SKM-1 treated with dmso at 0.1 percent for 144 hours (cell line): ENCODE measurements at regions not wholly inside any gene's neighbourhood (a gene's known extent, or its start where the extent isn't known, plus 50 kb on each side); places are given as distances from the start of the nearest gene placed in this dataset.

ENCODE experiments used
- DNase-seq: peaks from one replicate; lab custom pipeline; 2025; ENCODE audit not compliant: unreplicated experiment; lab: John Stamatoyannopoulos, UW

DNA sequence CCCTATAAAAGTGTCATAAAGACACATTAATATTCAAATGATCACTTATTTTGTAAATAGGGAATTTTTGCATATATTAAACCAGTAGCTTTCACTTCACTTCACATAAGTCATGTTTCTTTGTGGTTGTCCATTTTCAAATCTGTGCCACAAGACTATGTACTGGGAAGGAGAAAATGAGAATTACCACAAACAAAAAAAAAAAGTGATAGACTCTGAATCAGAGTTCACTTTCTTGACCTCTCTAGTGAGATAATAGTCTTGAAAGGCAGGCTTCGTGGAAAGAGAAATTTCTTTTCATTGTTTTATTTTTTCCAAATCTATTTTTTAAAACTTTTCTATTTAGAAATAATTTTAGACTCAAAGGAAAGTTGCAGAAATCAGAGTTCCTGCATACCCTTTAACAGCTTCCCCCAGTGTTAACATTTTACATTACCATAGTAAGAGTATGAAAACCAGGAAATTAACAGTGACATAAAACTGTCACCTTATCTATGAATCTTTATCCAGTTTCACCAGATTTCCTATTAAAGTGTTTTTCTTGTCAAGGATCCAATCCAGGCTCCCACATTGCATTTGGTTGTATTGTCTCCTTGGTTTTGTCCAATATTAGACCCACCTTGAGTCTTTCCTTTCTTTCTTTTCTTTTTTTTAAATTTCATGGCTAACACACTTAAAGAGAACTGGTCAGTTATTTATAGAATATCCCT, 215.4 kb upstream of the PGRMC2 start:
- no peak for DNase-seq

GRCh38 chr4:128501239-128501638, 213.6 kb upstream of the PGRMC2 start:
- DNase-seq = no peak

GRCh38 chr4:128488055-128488705, 200.6 kb upstream of the PGRMC2 start:
- no peak for DNase-seq

- no peak for DNase-seq
These were observed 197.3 kb upstream of the PGRMC2 start for GRCh38 chr4:128484896-128485295.

DNA sequence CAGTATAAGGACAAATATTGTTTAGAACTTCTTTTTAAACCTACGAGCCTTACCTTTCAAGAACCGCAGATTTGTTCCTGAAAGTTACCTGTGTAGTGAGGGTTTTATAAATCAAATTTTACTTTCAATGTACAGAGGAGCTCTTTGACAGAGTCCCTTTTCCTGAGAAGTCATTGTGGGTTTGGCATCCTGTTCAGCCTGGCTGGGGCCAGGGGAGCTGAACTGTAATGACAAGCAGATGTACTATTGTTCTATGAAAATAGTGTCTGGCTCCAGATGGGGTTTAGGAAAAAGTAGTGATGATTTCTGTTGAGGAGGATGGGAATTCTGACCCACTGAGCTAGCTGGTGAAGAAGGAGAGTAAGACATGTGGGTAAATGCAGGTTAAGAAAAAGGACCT, 196.2 kb upstream of the PGRMC2 start:
- DNase-seq = no peak

- no peak for DNase-seq
These were observed 195.4 kb upstream of the PGRMC2 start for GRCh38 chr4:128483041-128483440.

DNA sequence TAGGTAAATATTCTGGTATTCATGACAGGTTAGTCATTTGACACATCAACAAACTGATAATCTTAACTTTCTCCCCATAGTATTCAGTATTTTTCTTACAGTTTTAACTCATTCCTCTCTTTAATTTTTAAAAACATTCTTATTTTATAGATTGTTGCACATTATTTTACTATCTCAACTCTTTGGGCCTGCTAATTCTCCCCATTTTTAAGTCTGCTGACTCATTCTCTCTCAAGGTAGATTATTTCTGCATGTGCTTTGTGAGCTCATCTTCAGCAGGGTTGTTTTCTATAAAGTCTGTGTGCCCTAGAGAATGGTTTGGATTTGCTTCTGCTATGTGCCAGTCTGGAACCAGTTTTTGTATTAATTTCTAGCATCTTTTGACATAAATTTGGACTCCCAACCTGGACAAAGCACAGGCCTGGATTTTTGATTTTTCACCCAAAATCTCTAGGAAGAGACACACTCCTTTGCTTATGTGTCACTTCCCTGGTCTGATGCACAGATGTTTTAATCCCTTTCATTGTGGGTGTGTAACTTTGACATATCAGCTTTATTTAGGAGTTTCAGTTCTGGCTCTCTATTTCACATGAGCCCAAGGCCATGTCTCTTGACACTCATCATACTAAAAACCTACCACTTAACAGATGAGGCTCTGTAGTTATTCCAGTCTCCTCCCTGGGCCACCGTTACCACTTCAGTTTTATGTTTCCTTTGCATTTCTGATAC, 194.3 kb upstream of the PGRMC2 start:
- DNase-seq = no peak

GRCh38 chr4:128480945-128481344, 193.3 kb upstream of the PGRMC2 start:
- no peak for DNase-seq

DNA sequence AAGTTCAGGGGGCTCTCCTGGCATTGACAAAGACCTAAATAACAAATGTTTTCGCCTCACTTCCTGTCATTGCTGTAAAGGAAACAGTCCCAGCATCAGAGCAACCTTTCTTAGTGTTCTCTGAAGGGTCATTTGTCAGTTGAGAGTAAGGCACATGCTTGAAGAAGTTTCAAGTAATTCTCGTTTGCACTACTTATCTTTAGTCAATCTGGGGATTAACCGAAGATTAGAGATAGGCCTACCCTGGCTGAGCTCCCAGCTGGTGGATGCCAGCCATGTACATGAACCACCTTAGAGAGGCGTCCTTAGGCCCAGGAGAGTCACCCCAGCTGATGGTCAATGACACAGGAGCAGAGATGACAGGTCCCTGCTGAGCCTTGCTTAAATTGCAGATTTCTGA, 189.9 kb upstream of the PGRMC2 start:
- DNase-seq = no peak

GRCh38 chr4:128475597-128475996, 188.0 kb upstream of the PGRMC2 start:
- DNase-seq = no peak

DNA sequence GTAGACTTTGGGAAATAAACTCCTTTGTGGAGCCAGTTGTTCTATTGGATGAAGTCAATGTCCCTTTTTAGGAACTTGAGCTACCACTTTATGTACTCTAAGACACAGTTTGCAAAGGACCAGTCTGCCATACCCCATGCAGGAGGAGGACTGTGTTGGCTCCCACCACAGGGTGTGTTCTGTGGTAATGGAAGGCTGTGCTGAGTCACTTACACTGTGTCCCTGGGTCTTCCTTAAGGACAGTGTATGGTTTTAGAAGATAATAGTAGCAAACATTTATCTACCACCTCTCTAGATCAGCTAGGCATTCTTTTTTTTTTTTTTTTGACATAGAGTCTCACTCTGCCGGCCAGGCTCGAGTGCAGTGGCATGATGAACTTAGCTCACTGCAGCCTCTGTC, 184.0 kb upstream of the PGRMC2 start:
- DNase-seq = no peak

DNA sequence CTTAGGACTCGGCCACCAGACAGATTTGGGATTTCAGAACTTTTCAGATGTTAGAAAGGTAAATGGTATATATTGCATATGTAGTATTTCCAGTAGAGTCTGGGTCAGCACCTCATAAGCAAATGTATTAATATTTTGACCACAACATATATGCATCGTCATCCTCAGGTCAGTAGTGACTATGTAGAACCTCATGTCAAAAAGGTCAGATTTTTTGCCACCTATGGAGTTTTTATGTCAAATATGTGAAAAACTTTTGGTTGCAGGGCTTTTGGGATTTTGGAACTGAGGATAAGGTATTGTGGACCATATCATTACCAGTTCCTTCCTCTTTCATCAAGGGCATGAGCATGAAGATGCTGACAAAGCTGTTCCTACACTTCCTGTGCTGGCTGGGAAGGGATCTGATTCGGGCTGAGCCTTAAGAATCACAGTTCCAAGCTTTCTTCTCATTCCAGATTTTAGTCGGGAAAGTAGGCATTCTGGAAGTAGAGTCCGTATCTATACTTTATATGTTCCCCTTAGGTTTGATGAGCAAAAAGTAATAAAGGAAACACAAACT, 183.0 kb upstream of the PGRMC2 start:
- no peak for DNase-seq

DNA sequence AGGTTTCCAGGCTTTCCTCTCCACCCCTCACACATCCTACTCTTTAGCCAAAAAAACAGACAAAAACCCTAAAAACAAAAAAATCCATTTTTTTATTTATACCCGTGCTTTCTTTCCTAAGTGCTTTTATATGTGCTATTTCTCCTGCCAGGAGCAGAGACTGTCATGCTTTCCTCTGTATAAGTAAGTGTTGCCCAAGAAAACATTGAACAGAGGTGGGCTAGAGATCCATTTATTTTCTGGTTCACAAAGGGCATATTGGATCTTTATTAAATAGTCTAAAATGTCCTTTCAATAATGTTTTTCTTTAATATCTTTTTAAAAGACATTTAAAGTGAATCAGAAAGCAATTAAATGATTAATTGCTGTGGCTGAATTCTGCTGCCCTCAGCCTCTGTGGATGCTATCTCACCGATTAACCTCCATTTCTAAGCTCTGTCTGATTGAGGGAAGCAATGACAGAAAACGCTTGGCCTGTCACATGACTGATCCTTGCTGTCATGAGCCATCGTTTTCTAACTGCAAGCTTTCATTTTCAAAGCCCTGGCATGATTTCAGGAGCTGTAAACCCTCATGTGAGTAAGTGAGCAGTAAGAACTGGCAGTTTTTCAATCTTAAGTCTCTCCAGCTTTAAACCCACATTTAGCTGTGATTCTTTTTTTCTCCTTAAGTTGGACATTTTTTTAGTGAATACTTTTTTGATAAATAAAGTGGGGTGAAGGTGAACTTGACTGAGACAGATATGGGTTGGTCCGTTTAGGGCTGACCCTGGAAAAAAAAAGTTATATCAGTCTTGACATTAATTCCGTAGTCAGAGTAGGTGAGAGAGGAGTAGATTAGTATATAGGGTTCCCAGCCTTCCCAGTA, 180.7 kb upstream of the PGRMC2 start:
- no peak for DNase-seq

DNA sequence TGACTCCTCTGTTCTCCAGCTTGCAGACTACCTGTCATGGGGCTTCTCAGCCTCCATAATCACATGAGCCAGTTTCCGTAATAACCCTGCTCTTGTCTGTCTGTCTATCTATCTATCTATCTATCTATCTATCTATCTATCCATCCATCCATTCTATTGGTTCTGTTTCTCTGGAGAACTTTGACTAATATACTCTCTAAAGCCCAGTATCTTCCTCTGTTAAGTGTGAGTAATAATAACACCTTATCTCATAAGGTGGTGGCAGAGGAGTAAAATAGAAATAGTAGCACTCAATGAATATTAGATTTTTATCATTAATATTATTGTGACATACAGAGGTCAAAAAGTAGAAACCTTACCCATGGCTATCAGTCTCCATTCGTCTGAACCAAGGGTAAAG, 177.9 kb upstream of the PGRMC2 start:
- DNase-seq = no peak

GRCh38 chr4:128463006-128463405, 175.4 kb upstream of the PGRMC2 start:
- no peak for DNase-seq

- DNase-seq = no peak
These were observed 174.6 kb upstream of the PGRMC2 start for GRCh38 chr4:128462103-128462783.

DNA sequence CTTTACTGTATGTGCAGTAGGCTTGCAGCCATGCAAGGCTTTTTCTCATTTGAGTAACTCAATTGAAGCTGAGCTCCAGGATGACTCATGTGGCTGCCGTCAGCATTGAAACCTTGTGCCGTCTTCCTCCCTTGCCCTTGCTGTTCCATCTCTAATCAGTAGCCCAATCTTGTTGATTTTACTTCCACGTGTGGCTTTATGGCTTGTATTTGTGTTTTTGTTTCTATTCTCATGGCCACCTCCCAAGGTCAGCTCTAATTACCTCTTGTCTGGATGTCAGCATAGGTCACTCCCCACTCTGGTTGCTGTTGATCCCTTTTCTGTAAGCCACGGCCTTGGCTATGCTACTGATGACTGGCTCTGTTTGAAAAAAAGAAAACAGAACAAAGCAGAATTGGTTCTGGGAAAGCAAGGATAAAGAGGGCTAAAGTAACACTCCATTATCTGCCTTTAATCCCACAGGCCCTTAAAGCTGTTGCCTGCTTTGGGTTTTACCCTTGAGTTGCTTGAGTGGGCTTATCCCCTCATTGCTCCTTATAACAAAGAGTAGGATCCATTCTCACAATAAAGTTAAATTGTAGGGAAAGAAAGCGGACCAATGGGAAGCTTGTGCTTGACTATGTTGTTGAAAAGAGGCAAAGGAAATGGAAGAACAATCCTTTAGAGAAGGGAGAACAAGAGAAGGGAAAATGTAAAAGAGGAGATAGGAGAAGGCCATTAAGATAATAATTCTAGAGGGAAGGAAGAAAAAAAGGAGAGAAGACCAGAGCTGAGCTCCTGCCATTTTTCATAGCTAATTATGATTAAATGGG, 173.9 kb upstream of the PGRMC2 start:
- no peak for DNase-seq

- no peak for DNase-seq
These were observed 171.9 kb upstream of the PGRMC2 start for GRCh38 chr4:128459547-128459946.

GRCh38 chr4:128458816-128459215, 171.2 kb upstream of the PGRMC2 start:
- no peak for DNase-seq

DNA sequence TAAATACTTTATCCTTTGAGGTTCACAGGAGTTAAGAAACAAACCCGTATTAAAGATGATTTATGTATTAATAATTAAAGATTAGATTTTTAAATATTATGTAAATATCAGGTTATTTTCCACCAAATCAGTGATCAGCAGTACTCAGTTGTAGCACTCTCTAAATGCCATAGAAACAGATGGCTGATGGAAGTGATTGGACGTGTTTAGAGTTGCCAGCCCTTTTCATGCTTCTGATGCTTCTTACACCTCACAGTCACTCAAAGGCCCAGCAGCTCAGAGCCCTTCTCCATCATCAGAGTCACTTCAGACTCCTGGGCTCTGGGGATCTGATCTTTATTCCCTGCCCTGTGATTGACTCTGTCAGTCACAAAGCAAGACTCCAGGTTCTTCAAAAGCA, 170.1 kb upstream of the PGRMC2 start:
- DNase-seq = no peak
